ENCODE measurements at regions not wholly inside any gene's neighbourhood (a gene's known extent, or its start where the extent isn't known, plus 50 kb on each side); places are given as distances from the start of the nearest gene placed in this dataset.

DNA sequence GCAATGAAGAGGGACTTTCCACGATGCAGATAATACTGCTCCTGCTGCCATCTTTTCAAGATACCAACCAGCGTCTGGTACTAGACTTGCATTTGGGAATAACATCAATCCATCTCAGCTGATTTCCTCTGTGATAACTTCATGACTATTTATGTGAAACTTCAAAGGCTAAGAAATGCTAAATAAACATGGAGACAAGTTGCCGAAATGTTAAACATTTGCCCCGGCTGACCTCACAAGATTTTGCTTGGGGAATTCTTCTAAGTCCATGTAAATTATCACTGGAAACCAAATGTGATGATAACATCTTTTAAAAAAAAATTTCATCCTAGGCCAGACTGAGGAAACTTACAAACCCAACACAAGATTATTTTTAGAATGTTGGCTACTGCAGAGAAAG, 185.8 kb upstream of the PRICKLE2 start:
- Histone ChIP-seq H3K4me1 (no peaks in the 10 kb centered on the region), H3K4me3 (no peak overlapping the region), H3K27ac (no peak overlapping the region), H3K4me2 (no peak overlapping the region), H3K9me3 (no peaks in the 10 kb centered on the region)
- CTCF ChIA-PET, result no interaction called here
- ATAC-seq, result no peak
- POLR2A ChIA-PET, result no interaction called here
- 70% methylated on average over 4 of the region's 4 CpGs for WGBS (ENCODE audit: missing lambda C conversion rate)
- TF ChIP-seq NR3C1 (IDR thresholded peaks at IDR 0.05) (no peak), KDM5A (IDR thresholded peaks at IDR 0.05) (no peak), CBX2 (IDR thresholded peaks at IDR 0.05; ENCODE audit: borderline replicate concordance, low read depth) (no peak), MAFK (IDR thresholded peaks at IDR 0.05; ENCODE audit: partially characterized antibody) (no peak), RARB (CRISPR knock-in tag; IDR thresholded peaks at IDR 0.05) (no peak), HDAC2 (IDR thresholded peaks at IDR 0.05) (no peak), FOSB (CRISPR knock-in tag; IDR thresholded peaks at IDR 0.05) (no peak)
- DNase-seq (ENCODE audit: low read depth in 1 of 2, low spot score in 1 of 2), result no peak
- FAIRE-seq, result no peak

DNA sequence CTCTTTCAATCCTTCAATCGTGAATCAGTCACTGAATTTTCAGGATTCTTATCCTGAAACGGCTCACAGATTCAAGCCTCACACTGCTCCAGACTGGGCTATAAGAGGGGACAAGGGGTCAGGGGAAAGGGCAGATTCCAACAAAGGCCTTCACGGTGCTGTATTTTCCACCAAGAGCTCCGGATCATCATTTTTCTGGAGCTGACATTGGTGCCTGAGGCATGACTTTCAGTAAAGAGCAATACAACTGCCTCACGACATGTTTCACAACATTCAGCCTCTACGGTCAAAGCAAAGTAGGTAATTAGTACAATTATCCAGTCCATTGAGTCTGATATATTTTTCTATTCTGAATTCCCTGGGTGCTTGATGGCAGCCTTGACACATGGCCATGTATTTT, 185.0 kb upstream of the PRICKLE2 start:
- CTCF ChIA-PET, result interaction anchor here (0.6 to 1.0 kb wide), 3 partner anchors 29 to 387 kb away, joined by 3 read pairs; partner anchors contain the start of gene PSMD6
- no peak overlapping the region for H3K4me2 ChIP-seq
- TF ChIP-seq HEYL (CRISPR knock-in tag; IDR thresholded peaks at IDR 0.05) (no peak), CEBPB (IDR thresholded peaks at IDR 0.05) (no peak), EP300 (IDR thresholded peaks at IDR 0.05) (no peak), NFE2L2 (conservative IDR thresholded peaks at IDR 0.05; ENCODE audit: low read length) (no peak), RCOR1 (IDR thresholded peaks at IDR 0.05; ENCODE audit: low read depth, low read length) (no peak), POLR2A (IDR thresholded peaks at IDR 0.05; ENCODE audit: low read length) (no peak)
- TF ChIP-seq, protein P1, sequence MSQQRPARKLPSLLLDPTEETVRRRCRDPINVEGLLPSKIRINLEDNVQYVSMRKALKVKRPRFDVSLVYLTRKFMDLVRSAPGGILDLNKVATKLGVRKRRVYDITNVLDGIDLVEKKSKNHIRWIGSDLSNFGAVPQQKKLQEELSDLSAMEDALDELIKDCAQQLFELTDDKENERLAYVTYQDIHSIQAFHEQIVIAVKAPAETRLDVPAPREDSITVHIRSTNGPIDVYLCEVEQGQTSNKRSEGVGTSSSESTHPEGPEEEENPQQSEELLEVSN (IDR thresholded peaks at IDR 0.05; ENCODE audit: borderline replicate concordance, low read depth), result no peak
- DNase-seq (ENCODE audit: low read depth in 1 of 2, low spot score in 1 of 2) (no peak), FAIRE-seq (no peak), ATAC-seq (no peak)
- no peaks in the 10 kb centered on the region for H3K9me3 ChIP-seq
- WGBS (ENCODE audit: missing lambda C conversion rate), result 71% methylated on average over 6 of the region's 6 CpGs
- POLR2A ChIA-PET, result no interaction called here
- H3K4me1 ChIP-seq, result no peaks in the 10 kb centered on the region
- no peak overlapping the region for H3K4me3 ChIP-seq
- no peak overlapping the region for H3K27ac ChIP-seq

DNA sequence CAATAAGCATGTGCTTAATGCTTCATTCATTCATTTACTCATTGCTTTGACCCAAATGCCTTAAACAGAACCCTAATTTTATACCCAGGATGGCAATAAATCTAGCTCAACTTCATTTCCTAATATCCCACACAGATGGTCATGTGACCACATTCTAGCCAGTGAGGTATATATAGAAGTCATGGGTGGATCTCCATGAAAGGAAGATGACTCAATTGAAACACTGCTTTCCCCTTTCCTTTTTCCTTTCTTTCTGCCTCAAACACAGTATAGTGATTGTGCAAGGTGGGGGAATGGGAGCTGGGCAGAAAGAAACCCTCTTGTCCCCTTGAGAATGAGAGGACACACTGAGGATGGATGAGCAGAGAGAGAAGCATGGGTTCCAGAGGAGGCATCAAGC, 183.5 kb upstream of the PRICKLE2 start:
- no peak overlapping the region for H3K4me3 ChIP-seq
- no peak overlapping the region for H3K27ac ChIP-seq
- TF ChIP-seq ZFP36 (IDR thresholded peaks at IDR 0.05; ENCODE audit: borderline replicate concordance, partially characterized antibody), result no peak
- TF ChIP-seq, protein P2, sequence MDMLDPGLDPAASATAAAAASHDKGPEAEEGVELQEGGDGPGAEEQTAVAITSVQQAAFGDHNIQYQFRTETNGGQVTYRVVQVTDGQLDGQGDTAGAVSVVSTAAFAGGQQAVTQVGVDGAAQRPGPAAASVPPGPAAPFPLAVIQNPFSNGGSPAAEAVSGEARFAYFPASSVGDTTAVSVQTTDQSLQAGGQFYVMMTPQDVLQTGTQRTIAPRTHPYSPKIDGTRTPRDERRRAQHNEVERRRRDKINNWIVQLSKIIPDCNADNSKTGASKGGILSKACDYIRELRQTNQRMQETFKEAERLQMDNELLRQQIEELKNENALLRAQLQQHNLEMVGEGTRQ (IDR thresholded peaks at IDR 0.05), result 0 out of 2 replicates have a peak, but pooled peaks have one; percentile 8
- H3K4me1 ChIP-seq, result no peaks in the 10 kb centered on the region
- ChIA-PET POLR2A (no interaction called here), CTCF (interaction anchor here (0.5 to 1.4 kb wide), 2 partner anchors 56 to 183 kb away, joined by 4 read pairs; partner anchors contain the start of gene PRICKLE2)
- DNase-seq (ENCODE audit: low read depth in 1 of 2, low spot score in 1 of 2), result no peak
- no peaks in the 10 kb centered on the region for H3K9me3 ChIP-seq
- no peak overlapping the region for H3K4me2 ChIP-seq
- no peak for ATAC-seq
- no peak for FAIRE-seq

DNA sequence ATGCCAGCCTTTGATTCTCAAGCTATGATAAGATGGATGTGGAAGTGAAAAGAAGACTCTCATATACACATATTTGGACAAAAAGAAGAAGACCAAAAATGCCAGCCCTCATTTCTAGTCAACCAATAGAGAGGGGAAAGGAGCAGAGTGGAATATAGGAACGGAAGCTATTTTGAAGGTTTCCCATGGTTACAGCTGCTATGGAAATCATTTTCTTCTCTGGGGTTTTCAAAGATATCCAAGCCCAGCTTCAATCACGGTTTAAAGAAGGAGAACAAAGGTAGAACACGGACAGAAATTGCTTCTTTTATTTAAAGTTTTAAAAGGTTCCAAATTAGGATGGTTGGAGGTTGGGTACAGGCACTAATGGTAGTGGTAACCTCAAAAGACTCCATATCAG, 181.0 kb upstream of the PRICKLE2 start:
- POLR2A ChIA-PET, result no interaction called here
- H3K4me2 ChIP-seq, result no peak overlapping the region
- ATAC-seq (no peak), FAIRE-seq (no peak), DNase-seq (ENCODE audit: low read depth in 1 of 2, low spot score in 1 of 2) (no peak)
- no peaks in the 10 kb centered on the region for H3K4me1 ChIP-seq
- no peaks in the 10 kb centered on the region for H3K9me3 ChIP-seq
- CTCF ChIA-PET, result interaction anchor here (2.9 kb wide), 1 partner anchor 78 kb away, joined by 11 read pairs; no protein-coding TSS in a partner anchor
- H3K27ac ChIP-seq, result no peak overlapping the region
- TF ChIP-seq, protein P3, sequence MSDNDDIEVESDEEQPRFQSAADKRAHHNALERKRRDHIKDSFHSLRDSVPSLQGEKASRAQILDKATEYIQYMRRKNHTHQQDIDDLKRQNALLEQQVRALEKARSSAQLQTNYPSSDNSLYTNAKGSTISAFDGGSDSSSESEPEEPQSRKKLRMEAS (IDR thresholded peaks at IDR 0.05), result no peak
- TF ChIP-seq RCOR1 (IDR thresholded peaks at IDR 0.05; ENCODE audit: low read depth, low read length), result no peak
- TF ChIP-seq, protein P4, sequence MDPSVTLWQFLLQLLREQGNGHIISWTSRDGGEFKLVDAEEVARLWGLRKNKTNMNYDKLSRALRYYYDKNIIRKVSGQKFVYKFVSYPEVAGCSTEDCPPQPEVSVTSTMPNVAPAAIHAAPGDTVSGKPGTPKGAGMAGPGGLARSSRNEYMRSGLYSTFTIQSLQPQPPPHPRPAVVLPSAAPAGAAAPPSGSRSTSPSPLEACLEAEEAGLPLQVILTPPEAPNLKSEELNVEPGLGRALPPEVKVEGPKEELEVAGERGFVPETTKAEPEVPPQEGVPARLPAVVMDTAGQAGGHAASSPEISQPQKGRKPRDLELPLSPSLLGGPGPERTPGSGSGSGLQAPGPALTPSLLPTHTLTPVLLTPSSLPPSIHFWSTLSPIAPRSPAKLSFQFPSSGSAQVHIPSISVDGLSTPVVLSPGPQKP (IDR thresholded peaks at IDR 0.05; ENCODE audit: low read depth, low read length), result no peak
- TF ChIP-seq, protein P5, sequence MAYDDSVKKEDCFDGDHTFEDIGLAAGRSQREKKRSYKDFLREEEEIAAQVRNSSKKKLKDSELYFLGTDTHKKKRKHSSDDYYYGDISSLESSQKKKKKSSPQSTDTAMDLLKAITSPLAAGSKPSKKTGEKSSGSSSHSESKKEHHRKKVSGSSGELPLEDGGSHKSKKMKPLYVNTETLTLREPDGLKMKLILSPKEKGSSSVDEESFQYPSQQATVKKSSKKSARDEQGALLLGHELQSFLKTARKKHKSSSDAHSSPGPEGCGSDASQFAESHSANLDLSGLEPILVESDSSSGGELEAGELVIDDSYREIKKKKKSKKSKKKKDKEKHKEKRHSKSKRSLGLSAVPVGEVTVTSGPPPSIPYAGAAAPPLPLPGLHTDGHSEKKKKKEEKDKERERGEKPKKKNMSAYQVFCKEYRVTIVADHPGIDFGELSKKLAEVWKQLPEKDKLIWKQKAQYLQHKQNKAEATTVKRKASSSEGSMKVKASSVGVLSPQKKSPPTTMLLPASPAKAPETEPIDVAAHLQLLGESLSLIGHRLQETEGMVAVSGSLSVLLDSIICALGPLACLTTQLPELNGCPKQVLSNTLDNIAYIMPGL (CRISPR knock-in tag; IDR thresholded peaks at IDR 0.05; ENCODE audit: borderline replicate concordance), result no peak
- TF ChIP-seq MAFK (IDR thresholded peaks at IDR 0.05; ENCODE audit: partially characterized antibody), result no peak
- TF ChIP-seq, protein P6, sequence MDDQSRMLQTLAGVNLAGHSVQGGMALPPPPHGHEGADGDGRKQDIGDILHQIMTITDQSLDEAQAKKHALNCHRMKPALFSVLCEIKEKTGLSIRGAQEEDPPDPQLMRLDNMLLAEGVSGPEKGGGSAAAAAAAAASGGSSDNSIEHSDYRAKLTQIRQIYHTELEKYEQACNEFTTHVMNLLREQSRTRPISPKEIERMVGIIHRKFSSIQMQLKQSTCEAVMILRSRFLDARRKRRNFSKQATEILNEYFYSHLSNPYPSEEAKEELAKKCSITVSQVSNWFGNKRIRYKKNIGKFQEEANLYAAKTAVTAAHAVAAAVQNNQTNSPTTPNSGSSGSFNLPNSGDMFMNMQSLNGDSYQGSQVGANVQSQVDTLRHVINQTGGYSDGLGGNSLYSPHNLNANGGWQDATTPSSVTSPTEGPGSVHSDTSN (IDR thresholded peaks at IDR 0.05), result no peak
- TF ChIP-seq CBX8 (IDR thresholded peaks at IDR 0.05), result no peak
- TF ChIP-seq NPAS2 (CRISPR knock-in tag; IDR thresholded peaks at IDR 0.05; ENCODE audit: borderline replicate concordance), result no peak
- TF ChIP-seq KDM5A (IDR thresholded peaks at IDR 0.05), result no peak
- TF ChIP-seq, protein P7, sequence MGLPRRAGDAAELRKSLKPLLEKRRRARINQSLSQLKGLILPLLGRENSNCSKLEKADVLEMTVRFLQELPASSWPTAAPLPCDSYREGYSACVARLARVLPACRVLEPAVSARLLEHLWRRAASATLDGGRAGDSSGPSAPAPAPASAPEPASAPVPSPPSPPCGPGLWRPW (IDR thresholded peaks at IDR 0.05), result no peak
- 32% methylated on average over 3 of the region's 3 CpGs for WGBS (ENCODE audit: missing lambda C conversion rate)
- no peak overlapping the region for H3K4me3 ChIP-seq
